ENCODE measurements at regions not wholly inside any gene's neighbourhood (a gene's known extent, or its start where the extent isn't known, plus 50 kb on each side); places are given as distances from the start of the nearest gene placed in this dataset.

DNA sequence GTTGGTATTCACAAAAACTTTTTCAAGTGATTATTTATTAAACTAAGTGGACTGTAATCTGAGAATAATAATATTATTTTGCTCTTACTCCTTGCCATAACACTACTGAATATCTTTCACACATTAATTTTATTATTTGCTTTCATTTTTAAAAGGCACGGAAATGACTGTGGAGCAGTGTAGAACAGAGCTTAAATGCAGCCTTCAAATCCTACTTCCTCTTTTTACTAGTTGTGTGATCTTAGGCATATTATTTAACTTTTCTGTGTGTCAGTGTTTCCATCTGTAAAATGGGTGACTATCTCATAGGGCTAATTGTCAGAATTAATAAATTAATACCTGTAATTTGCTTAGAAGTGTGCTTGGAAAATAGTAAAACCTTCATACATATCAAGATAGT, 55.5 kb upstream of the SLC8A1 start:
- DNase-seq = no peak

- no peak for DNase-seq
These were observed 58.4 kb upstream of the SLC8A1 start for GRCh38 chr2:40510304-40510703.

GRCh38 chr2:40511661-40512213, 59.8 kb upstream of the SLC8A1 start:
- no peak for DNase-seq

- no peak for DNase-seq
These were observed 60.4 kb upstream of the SLC8A1 start for GRCh38 chr2:40512256-40512655.

DNA sequence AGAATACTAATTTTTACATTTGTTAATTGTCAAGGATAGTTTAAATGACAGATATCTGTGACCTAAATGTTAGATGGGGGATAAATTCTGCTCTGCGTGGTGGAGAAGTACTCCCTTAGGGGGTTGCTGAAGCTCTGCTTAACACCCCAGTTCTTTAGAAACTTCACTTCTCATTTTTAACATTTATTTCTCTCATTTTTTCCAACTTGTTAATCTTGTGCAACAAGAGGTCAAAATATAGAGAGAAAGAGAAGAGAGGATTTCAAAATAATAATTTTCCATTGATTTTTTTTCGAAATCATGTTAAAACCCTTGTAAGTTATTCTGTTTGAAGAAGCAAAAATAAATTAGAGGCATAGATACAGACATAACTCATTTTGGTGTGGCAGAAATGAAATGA, 61.3 kb upstream of the SLC8A1 start:
- DNase-seq = no peak

DNA sequence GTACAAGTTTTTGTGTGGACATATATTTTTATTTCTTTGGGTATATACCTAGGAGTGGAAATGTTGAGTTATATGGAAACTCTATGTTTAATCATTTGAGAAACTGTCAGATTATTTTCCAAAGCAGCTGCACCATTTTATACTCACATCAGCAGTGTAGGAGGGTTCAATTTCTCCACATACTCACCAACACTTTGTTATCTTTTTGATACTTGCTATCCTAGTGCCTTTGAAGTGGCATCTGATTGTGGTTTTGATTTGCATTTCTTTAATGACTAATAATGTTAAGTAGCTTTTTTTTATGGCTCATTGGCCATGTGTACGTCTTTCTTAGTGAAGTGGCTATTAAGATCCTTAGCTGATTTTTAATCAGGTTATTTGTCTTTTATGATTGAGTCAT, 64.7 kb upstream of the SLC8A1 start:
- DNase-seq = no peak

- DNase-seq = no peak
These were observed 76.7 kb upstream of the SLC8A1 start for GRCh38 chr2:40528564-40528963.

DNA sequence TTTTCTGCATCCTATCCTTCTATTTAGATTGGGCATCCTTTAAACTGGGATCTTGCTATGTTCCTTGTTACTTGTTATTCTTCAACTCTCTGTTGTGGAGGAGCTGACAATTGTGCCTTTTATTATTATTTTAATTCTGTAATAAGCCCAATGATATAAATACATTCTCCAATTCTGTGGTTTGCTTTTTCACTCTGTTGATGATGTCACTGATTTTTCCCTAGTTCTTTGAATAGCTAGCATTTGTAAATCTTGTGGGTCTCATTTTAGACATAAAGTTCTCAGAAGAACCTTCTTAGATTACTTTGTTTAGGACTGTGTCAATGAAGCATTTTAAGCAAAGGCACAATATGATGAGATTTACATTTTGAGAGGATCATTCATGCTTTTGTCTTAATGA, 79.5 kb upstream of the SLC8A1 start:
- no peak for DNase-seq

DNA sequence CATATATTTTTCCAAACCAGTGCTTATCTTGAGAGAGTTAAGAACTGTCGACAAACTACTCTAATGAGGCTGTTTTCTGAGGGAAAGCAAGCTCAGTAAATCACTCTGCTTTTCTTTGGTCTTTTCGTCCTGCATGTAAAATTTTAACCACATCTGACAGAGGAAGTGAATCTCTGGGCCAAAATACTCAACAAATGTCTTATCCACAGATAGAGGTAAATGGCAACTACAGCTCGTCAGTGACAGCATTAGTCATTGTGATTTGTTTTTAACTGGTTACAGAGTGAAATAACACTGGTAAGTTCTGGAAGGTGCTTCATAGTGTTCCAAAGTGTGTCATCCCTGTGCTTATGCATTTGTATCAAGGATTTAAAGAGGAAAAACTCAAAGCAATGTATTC, 82.6 kb upstream of the SLC8A1 start:
- DNase-seq = no peak

DNA sequence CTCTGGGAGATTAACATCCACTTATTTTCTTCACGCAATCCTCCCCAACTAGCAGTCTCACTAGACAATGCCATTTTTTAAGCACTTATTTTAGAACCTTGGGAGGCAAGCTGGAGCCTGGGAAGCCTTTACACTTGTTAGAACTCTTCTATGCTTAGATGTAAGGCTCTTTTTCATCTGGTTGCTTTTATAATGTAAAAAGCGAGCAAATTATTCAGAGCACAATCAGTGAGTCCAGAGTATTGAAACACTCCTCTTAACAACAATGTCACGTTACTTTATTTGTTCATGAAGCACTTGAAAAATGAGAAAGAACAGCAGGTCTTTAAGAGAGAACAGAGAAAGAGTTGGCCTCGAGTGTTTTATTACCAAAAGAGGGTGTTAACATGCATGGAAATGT, 84.1 kb upstream of the SLC8A1 start:
- no peak for DNase-seq

GRCh38 chr2:40540026-40540425, 88.1 kb upstream of the SLC8A1 start:
- no peak for DNase-seq

DNA sequence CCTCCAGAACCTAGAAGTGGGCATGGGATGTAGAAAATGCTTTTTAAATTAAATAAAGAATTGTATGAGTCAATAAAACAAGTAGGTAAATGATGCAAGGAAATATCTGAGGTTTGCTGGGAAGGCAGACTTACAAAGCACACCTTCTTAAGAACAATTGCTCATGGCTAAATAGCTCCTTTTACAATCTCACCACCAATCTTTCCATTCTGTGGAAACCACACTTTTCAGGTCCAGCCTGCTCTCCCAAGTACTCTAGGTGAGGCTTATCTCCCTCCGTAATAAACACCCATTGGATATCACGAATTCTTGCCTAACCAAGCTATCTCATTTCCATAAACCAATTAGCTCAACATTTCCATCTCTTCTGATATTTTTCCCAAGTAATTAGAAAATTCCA, 91.5 kb upstream of the SLC8A1 start:
- DNase-seq = no peak

DNA sequence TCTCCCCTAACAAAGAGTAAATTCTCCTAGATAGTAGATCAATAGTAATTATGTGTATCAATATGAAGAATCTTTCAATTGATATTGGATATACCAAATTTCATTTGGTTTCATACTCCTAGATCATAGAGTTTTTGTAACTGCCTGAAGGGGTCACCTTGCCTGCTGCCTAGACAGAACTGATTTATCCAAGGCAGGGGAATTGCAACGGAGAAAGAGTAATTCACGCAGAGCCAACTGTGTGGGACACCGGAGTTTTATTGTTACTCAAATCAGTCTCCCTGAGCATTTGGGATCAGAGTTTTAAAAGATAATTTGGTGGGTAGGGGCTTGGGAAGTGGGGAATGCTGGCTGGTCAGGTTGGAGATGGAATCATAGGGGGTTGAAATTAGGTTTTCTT, 92.2 kb upstream of the SLC8A1 start:
- no peak for DNase-seq

DNA sequence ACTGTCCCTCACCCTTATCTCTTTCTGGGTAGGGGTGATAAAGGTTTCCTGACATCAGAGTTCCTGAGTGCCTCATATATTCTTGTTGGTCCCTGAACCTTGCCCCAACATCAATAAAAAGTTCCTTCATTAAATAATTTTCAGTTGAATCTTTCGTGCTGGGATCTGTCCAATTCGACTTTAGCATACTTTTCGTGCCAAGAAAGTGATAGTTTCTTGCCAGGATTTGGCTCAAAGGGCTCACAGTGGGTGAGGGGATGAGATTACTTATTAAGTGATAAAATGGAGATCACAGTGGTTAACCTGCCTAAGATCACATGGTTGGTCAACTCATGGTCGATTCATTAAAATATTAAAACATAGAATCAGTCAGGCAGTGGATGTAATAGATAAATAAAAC, 93.8 kb upstream of the SLC8A1 start:
- no peak for DNase-seq

DNA sequence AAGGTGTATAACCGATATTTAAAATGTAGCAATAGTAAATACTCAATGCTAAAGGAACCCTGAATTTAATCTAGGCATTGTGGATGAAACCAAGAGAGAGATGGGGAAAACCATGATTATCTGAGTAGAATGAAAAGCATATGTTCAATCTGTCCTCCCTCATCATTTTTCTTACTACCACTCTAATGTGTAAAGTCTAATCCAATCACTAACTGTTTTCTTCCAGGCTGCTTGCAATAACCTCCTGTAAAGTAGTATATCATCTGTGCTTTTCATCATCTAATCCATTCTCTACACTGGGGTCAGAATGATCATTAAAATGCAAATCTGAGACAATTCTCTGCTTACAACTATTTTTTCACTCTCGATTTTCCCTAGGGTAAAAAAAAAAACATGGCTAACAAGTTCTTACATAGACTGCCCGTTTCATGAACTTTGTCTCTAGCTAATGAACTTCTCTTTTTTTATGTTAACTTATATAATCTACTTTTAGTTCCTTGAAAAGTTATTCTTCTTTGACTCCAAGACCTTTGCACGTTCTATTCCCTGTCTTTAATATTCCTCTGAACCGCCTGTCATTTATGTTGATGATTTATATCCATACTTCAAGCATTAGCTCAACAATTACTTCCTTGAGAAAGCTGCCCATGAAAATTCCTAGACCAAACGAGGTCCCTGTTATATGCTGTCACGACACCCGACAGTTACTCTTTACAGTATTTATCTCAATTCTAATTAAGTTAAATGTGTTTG, 94.7 kb upstream of the SLC8A1 start:
- DNase-seq = no peak

DNA sequence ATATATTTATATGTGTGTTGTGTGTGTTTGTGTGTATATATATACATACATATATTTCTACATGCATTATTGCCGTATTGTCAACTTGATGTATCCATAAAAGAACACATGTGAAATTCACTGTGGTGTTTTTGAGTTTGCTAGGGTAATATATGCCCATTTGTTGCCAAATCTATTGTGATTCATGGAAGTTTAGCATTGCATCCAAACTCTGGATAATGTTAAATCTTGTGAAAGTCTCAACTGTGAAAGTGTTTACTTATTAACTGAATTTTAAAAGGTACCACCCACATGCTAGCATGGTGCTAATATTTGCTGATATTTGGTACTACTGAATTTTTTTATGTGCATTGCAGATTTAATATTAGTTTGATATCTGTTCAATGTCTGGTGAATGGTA, 96.6 kb upstream of the SLC8A1 start:
- DNase-seq = no peak

DNA sequence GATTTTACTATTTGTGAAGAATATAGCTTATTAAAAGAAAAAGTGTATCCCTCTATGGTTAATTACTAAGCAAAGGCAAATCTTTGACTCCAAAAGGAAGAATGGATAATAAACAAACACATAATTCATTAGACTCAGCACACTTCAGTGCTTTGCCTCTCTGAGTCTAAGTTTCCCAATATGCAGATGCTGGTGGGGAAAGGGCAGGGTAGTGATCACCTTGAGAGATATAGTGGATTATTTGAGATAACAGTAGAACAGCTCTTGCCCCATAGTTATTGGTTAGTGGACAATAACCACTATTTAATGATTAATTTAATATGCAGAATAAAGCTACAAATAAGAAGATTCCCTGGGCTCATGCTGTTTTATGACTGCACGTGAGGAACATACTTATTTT, 98.2 kb upstream of the SLC8A1 start:
- DNase-seq = no peak

DNA sequence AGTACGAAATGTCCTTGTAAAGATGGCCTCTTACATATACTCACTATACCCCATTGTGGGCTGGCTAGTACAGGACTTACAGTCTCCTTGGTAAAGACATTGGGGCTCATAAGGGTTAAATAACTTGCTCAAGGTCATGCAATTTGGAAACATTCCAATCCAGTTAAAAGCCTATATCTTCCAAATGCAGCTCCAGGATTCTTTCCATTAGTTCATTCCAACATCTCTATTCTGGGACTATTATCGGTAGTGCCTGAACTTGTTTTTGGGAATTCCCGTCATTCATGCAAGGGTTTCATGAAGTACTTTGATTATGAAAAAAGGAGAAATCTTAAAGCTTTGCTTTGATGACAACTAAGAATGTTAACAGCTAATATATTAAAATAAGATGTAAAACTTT, 99.2 kb upstream of the SLC8A1 start:
- no peak for DNase-seq

GRCh38 chr2:40554665-40555294, 102.9 kb upstream of the SLC8A1 start:
- DNase-seq = peak in 1 of 5 donors; percentile 28

DNA sequence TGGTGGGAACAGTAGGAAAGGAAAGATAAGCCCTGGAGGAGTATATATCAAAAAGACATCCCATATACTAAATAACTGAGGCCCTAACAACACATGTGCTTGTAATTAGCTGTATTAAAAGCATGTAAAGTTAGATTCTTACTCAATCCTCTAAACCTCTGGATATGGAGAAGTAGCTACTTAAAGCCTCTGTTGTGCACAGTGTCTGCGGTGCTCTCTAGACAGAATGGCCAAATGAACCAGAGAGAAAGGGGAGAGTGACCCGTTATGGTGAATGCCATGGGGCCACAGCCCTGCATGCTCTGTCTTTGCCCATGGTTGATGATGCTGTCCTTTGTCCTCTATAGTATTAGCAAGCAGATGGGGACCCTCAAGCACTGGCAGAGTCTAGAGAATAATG, 104.4 kb upstream of the SLC8A1 start:
- DNase-seq = no peak

- no peak for DNase-seq
These were observed 104.8 kb upstream of the SLC8A1 start for GRCh38 chr2:40556739-40557138.

DNA sequence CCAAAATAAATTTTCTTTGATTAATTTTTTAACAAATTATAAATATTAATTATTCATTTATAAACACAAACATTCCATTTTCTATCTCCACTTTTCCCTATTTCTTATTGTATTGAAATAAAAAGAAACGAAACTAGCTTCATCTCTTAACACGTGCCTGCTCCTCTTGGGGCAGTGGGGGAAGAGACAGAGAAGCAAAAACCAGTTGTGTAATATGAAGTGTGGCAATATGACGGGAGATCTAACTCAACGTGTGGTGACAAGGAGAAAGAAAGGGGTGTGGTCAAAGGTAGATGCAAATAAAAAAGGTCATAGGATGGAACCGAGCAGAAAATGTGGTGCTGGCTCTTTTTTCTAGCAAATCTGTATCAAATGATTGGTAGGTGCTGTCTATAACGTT, 106.9 kb upstream of the SLC8A1 start:
- no peak for DNase-seq

DNA sequence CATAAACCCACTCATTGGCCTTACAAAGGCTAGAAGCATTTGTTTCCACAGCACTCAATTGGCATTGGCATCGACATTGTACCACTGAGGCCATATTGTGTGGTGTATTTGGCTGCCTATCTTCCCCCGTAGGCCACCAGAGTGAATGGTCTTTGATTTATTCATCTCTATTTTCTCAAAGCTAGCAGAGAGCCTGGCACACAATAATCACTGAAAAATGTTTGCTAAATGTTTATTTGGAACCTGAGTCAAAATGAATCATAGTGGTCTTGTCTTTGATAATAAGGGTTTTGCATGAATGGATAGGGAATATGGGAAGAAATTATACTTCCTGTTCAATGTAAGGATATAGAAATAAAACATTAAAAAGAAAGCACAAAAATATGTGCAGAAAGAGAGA, 107.3 kb upstream of the SLC8A1 start:
- no peak for DNase-seq

- no peak for DNase-seq
These were observed 112.3 kb upstream of the SLC8A1 start for GRCh38 chr2:40564184-40564583.

DNA sequence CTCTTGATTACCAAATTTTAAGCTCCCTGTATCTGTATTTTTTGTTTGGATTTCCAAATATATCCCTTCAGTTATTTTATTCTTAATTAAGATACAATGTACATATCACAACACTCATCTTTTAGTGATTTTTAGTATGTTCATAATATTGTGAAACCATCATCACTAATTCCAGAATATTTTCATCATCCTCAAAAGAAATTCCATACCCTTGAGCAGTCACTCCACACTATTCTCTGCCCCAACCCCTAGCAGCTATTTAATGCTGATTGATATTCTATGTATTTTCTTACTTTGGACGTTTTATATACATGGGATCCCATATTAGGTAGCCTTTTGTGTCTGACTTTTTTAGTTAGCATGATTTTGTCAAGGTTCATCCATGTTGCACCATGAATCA, 127.4 kb upstream of the SLC8A1 start:
- no peak for DNase-seq
